ENCODE measurements at regions not wholly inside any gene's neighbourhood (a gene's known extent, or its start where the extent isn't known, plus 50 kb on each side); places are given as distances from the start of the nearest gene placed in this dataset.

- peaks cover 4% of the 10 kb centered on the region for H3K27me3 Mint-ChIP-seq
- no peaks in the 10 kb centered on the region for H3K4me1 Mint-ChIP-seq
- H3K9me3 Mint-ChIP-seq: peaks cover 2% of the 10 kb centered on the region
- ChIA-PET CTCF (no interaction called here), POLR2A (no interaction called here)
- no peak for DNase-seq
- no peak overlapping the region for H3K4me3 Mint-ChIP-seq
- no peaks in the 10 kb centered on the region for H3K36me3 Mint-ChIP-seq (ENCODE audit: low read depth)
- no peak overlapping the region for H3K27ac Mint-ChIP-seq
Measured at GRCh38 chr16:73166947-73167550, 119.1 kb upstream of the ZFHX3 start.

GRCh38 chr16:73166441-73166851 lies 118.5 kb upstream of the ZFHX3 start:
- no peak overlapping the region for H3K27ac Mint-ChIP-seq
- POLR2A ChIA-PET: no interaction called here
- peaks cover 4% of the 10 kb centered on the region for H3K27me3 Mint-ChIP-seq
- no peak for DNase-seq
- no peaks in the 10 kb centered on the region for H3K36me3 Mint-ChIP-seq (ENCODE audit: low read depth)
- no peak overlapping the region for H3K4me3 Mint-ChIP-seq
- H3K9me3 Mint-ChIP-seq: no peaks in the 10 kb centered on the region
- CTCF ChIA-PET: no interaction called here
- H3K4me1 Mint-ChIP-seq: no peaks in the 10 kb centered on the region

GRCh38 chr16:73163238-73163815 lies 115.4 kb upstream of the ZFHX3 start:
- no peaks in the 10 kb centered on the region for H3K9me3 Mint-ChIP-seq
- no peak for DNase-seq
- ChIA-PET POLR2A (no interaction called here), CTCF (no interaction called here)
- no peak overlapping the region for H3K4me3 Mint-ChIP-seq
- H3K27me3 Mint-ChIP-seq: no peaks in the 10 kb centered on the region
- no peak overlapping the region for H3K27ac Mint-ChIP-seq
- H3K4me1 Mint-ChIP-seq: no peaks in the 10 kb centered on the region
- no peaks in the 10 kb centered on the region for H3K36me3 Mint-ChIP-seq (ENCODE audit: low read depth)

- CTCF ChIA-PET: interaction anchor here (0.6 to 0.7 kb wide), 2 partner anchors 243 to 946 kb away, joined by 3 to 5 read pairs; no protein-coding TSS in a partner anchor
- no peaks in the 10 kb centered on the region for H3K27me3 Mint-ChIP-seq
Measured at GRCh38 chr16:73161977-73162376, 114.0 kb upstream of the ZFHX3 start.

GRCh38 chr16:73159296-73159695 lies 111.4 kb upstream of the ZFHX3 start:
- H3K9me3 Mint-ChIP-seq: no peaks in the 10 kb centered on the region
- DNase-seq: no peak
- H3K4me1 Mint-ChIP-seq: no peaks in the 10 kb centered on the region
- H3K4me3 Mint-ChIP-seq: no peak overlapping the region
- no peak overlapping the region for H3K27ac Mint-ChIP-seq
- H3K36me3 Mint-ChIP-seq (ENCODE audit: low read depth): no peaks in the 10 kb centered on the region
- H3K27me3 Mint-ChIP-seq: no peaks in the 10 kb centered on the region
- ChIA-PET CTCF (interaction anchor here (1.2 kb wide), 1 partner anchor 327 kb away, joined by 3 read pairs; no protein-coding TSS in a partner anchor), POLR2A (no interaction called here)

More at GRCh38 chr16:73161977-73162376, 114.0 kb upstream of the ZFHX3 start:
- H3K36me3 Mint-ChIP-seq (ENCODE audit: low read depth): no peaks in the 10 kb centered on the region
- H3K4me3 Mint-ChIP-seq: no peak overlapping the region
- no peak overlapping the region for H3K27ac Mint-ChIP-seq
- H3K9me3 Mint-ChIP-seq: no peaks in the 10 kb centered on the region
- no peaks in the 10 kb centered on the region for H3K4me1 Mint-ChIP-seq
- no peak for DNase-seq
- POLR2A ChIA-PET: no interaction called here

GRCh38 chr16:73157861-73158260 lies 109.9 kb upstream of the ZFHX3 start:
- no peak overlapping the region for H3K27ac Mint-ChIP-seq
- H3K4me1 Mint-ChIP-seq: no peaks in the 10 kb centered on the region
- no peak overlapping the region for H3K4me3 Mint-ChIP-seq
- no peak for DNase-seq
- POLR2A ChIA-PET: no interaction called here
- CTCF ChIA-PET: no interaction called here
- H3K36me3 Mint-ChIP-seq (ENCODE audit: low read depth): no peaks in the 10 kb centered on the region
- no peaks in the 10 kb centered on the region for H3K27me3 Mint-ChIP-seq
- no peaks in the 10 kb centered on the region for H3K9me3 Mint-ChIP-seq

GRCh38 chr16:73154063-73154870 lies 106.3 kb upstream of the ZFHX3 start:
- DNase-seq: no peak
- Mint-ChIP-seq H3K4me1 (no peaks in the 10 kb centered on the region), H3K9me3 (no peaks in the 10 kb centered on the region), H3K27ac (no peak overlapping the region), H3K4me3 (no peak overlapping the region), H3K27me3 (no peaks in the 10 kb centered on the region), H3K36me3 (ENCODE audit: low read depth) (no peaks in the 10 kb centered on the region)
- POLR2A ChIA-PET: no interaction called here
- CTCF ChIA-PET: no interaction called here

GRCh38 chr16:73152386-73153125 lies 104.6 kb upstream of the ZFHX3 start:
- CTCF ChIA-PET: no interaction called here
- no peaks in the 10 kb centered on the region for H3K36me3 Mint-ChIP-seq (ENCODE audit: low read depth)

GRCh38 chr16:73151941-73152340 lies 104.0 kb upstream of the ZFHX3 start:
- DNase-seq: no peak
- Mint-ChIP-seq H3K4me1 (no peaks in the 10 kb centered on the region), H3K27me3 (no peaks in the 10 kb centered on the region), H3K9me3 (peaks cover 1% of the 10 kb centered on the region), H3K4me3 (no peak overlapping the region), H3K27ac (no peak overlapping the region), H3K36me3 (ENCODE audit: low read depth) (no peaks in the 10 kb centered on the region)
- CTCF ChIA-PET: no interaction called here
- POLR2A ChIA-PET: no interaction called here

More at GRCh38 chr16:73152386-73153125, 104.6 kb upstream of the ZFHX3 start:
- POLR2A ChIA-PET: no interaction called here
- Mint-ChIP-seq H3K4me1 (no peaks in the 10 kb centered on the region), H3K4me3 (no peak overlapping the region), H3K27me3 (no peaks in the 10 kb centered on the region), H3K27ac (no peak overlapping the region), H3K9me3 (no peaks in the 10 kb centered on the region)
- no peak for DNase-seq

GRCh38 chr16:73151225-73151624 lies 103.3 kb upstream of the ZFHX3 start:
- H3K27ac Mint-ChIP-seq: no peak overlapping the region
- no peaks in the 10 kb centered on the region for H3K27me3 Mint-ChIP-seq
- no peaks in the 10 kb centered on the region for H3K36me3 Mint-ChIP-seq (ENCODE audit: low read depth)
- ChIA-PET CTCF (no interaction called here), POLR2A (no interaction called here)
- H3K4me3 Mint-ChIP-seq: no peak overlapping the region
- DNase-seq: no peak
- peaks cover 3% of the 10 kb centered on the region for H3K9me3 Mint-ChIP-seq
- no peaks in the 10 kb centered on the region for H3K4me1 Mint-ChIP-seq

GRCh38 chr16:73150786-73151185 lies 102.9 kb upstream of the ZFHX3 start:
- ChIA-PET CTCF (no interaction called here), POLR2A (no interaction called here)

GRCh38 chr16:73149334-73149733 lies 101.4 kb upstream of the ZFHX3 start:
- CTCF ChIA-PET: no interaction called here
- no peak overlapping the region for H3K27ac Mint-ChIP-seq

More at GRCh38 chr16:73150786-73151185, 102.9 kb upstream of the ZFHX3 start:
- DNase-seq: no peak
- Mint-ChIP-seq H3K36me3 (ENCODE audit: low read depth) (no peaks in the 10 kb centered on the region), H3K27me3 (no peaks in the 10 kb centered on the region), H3K9me3 (peaks cover 6% of the 10 kb centered on the region), H3K4me1 (no peaks in the 10 kb centered on the region), H3K27ac (no peak overlapping the region), H3K4me3 (no peak overlapping the region)

GRCh38 chr16:73147958-73148357 lies 100.0 kb upstream of the ZFHX3 start:
- Mint-ChIP-seq H3K27ac (no peak overlapping the region), H3K27me3 (no peaks in the 10 kb centered on the region), H3K4me3 (no peak overlapping the region), H3K9me3 (peaks cover 8% of the 10 kb centered on the region), H3K4me1 (no peaks in the 10 kb centered on the region), H3K36me3 (ENCODE audit: low read depth) (no peaks in the 10 kb centered on the region)
- no peak for DNase-seq
- POLR2A ChIA-PET: no interaction called here
- CTCF ChIA-PET: interaction anchor here (0.7 kb wide), 1 partner anchor 14 kb away, joined by 4 read pairs; no protein-coding TSS in a partner anchor

More at GRCh38 chr16:73149334-73149733, 101.4 kb upstream of the ZFHX3 start:
- no peak for DNase-seq
- H3K27me3 Mint-ChIP-seq: no peaks in the 10 kb centered on the region
- POLR2A ChIA-PET: no interaction called here
- peaks cover 8% of the 10 kb centered on the region for H3K9me3 Mint-ChIP-seq
- no peaks in the 10 kb centered on the region for H3K36me3 Mint-ChIP-seq (ENCODE audit: low read depth)
- no peak overlapping the region for H3K4me3 Mint-ChIP-seq
- H3K4me1 Mint-ChIP-seq: no peaks in the 10 kb centered on the region

Measured in activated CD4-positive, alpha-beta memory T cell treated with anti-CD3 and anti-CD28 coated beads, Interleukin-2, amount 10 ng/mL, durations not matched to agents 7 days and 5 days (primary cell).